DMS 273 (cell line): ENCODE measurements at regions not wholly inside any gene's neighbourhood (a gene's known extent, or its start where the extent isn't known, plus 50 kb on each side); places are given as distances from the start of the nearest gene placed in this dataset.

ENCODE experiments used
- DNase-seq: peaks from one replicate; lab custom pipeline; 2025; ENCODE audit not compliant: unreplicated experiment; lab: John Stamatoyannopoulos, UW

DNA sequence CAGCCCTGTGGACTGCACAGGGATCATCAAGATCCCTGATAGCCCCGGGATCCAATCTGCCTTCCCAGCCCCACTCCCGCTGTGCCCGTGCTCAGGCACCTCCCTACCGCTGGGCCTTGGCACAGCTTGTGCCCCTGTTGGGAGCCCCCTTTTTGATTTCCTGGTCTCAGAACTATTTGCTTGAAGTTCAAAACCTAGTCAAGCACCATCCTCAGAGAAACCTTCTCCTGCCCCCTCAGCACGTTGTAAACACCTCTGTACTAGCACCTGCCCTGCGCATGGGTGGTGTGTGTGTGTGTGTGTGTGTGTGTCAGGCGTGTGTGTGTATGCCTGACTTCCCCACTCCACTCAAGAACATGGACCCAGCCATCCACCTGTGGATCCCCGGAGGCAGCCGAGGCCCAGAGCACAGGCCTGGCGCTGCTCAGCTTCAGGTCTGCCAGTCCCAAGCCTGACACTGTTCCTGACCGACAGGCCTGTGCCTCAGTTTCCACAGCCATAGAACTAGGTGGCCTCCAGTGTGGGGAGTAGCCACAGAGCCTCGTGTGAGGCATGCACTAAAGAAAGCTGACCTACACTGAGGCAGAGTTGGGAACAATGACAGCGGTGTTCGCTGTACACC lies 65.5 kb downstream of the ADRA2C start:
- DNase-seq, result no peak

DNA sequence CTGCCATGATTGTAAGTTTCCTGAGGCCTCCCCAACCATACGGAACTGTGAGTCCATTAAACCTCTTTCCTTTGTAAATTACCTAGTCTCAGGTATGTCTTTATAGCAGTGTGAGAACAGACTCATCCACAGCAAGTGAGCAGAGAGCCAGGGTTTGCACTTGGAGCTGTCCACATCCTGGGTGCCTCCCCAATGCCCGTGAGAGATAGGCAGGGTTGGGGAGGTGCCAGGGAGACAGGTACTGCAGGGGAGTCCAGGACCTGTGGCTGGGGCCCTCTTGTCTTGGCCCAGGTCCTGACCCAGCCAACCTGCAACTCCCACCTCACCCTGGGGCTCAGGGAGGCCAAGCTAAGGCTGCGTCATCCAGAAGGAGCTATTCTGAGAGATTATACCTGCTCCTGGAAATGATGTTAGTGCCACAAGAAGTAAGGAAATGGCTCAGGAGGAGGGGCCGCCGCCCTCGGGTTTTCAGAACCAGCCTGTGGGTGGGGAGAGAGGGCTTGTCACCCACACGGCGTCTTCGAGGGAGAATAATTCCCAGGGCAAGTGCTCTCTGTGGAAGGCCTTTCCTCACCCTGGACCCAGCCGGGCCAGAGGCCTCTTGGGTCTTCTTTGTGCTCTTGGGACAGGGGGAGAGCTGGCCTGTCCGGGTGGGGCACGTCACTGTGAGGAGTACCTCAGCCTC lies 66.5 kb downstream of the ADRA2C start:
- DNase-seq, result no peak

DNA sequence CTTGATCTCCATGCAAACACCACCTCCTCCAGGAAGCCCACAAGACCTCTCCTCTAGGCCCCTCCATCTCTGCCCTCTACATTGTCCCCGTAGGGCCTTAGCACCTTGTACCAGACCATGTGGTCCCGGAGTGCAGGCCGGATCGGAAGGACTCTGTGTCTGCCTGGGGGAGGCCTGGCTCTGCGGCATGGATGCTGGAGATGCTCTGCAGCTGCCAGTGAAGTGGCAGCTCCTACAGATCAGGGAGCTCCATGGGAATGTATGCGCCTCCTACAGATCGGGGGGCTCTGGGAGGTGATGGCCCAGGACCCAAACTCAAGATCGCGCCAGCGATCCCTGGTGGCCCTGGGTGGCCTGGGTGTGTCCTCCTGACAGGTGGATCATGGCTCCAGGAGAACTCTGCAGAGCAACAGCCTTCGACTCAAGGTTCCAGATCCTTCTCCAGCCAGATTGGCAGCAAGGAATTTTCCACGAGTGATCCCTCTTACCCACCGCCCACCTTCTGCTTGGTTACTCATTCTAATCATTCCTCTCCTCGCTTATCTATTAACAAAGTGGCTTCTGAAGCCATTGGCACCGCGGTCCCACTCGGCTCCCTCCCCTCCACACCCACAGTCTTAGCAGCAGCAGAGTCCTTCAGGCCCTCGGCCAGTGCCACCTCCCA lies 67.3 kb downstream of the ADRA2C start:
- DNase-seq, result no peak

DNA sequence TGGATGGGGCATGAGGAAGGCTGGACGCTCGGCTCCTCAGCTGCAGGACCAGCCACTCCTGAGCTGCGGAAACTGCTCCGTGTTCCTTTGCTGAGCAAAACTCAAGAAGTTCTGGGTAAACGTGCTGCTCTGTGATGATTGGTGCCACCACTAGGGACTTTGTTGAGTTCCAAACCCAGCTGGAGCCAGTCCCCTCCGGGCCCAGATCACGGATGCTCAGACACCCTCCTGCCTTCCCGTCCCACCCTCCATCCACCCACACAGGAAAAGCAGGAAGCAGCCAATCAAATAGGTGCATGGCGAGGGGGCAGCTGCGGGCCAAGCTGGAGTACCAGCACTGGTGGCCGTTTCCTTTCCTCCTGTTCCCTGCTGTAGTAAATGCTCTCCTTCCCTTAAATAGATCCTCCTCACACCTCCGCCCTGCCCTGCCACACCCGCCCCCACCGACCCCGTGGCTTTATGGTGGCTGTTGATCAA lies 68.0 kb downstream of the ADRA2C start:
- no peak for DNase-seq

DNA sequence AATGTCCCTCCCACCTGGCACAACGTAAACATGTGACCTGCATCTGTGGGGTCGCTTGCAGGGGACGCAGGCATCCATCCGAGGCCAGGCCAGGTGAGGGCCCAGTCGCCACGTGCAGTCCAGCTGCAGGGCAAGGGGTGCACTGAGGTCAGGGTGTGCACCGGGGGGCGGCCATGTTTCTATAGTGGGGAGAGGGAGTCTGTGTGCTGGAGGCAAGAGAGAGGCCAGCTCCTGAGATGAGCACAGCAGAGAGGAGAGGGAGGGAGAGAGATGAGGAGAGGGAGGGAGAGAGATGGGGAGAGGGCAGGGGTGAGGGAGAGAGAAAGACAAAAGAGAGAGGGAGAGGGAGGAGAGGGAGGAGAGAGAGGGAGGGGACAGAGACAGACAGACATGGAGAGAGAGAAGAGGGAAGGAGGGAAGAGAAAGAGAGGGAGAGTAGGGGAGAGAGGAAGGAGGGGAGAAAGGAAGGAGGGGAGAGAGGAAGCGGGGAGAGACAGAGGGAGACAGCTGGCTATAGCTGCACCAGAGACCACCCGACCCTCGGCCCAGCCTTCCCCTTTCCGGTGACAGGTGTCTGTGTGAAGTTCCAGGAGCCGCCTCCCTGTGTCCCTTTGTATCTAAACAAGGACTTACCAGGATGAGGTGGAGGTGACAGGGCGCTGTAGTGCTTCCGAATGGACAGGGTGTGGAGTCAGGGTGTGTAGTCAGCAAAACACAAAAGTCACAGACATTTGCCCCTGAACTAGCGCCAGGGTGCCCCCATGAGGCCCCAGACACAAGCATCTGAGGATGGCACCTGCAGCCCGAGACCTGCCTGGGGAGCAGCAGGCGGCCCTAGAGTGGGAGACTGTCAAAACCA lies 68.7 kb downstream of the ADRA2C start:
- no peak for DNase-seq

DNA sequence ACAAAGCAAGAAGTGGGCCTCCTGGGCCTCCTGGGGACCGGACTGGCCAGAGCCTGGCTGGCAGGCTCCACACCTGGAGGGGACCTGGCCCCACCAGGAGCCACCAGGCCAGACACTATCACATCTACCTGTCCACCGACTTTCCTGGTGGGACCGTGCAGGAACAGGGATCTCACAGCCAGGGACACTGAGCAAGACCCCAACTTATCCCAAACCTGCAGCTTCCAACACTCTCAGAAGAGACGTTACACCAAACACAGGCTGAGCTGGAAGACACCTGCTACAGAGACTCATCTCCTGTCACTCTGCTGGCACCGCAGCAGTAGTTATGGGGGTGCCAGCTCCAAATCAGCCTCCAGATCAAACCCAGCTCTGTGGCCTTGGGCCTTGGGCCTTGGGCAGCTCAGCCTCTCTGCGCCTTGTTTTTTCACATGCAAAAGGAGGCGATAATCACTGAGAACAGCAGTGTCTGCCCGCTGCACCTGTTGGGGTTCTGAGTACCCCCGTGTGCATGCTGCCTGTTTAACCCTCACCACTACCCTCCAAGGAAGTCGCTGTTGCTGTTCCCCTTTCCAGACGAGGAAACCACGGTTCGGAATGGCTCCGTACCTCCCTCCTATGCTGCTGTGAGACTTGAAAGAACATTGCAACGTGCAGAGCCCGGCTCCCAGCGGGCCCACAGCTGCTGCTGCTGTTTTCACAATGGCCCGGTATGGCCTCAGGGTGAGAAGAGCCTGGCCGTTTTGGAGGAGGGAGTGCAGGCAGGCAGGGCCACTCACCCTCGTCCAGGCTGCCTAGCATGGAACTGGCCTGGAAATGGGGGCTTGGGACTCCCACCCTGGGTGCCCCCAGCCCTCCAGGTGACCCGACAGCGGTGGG lies 69.6 kb downstream of the ADRA2C start:
- no peak for DNase-seq

DNA sequence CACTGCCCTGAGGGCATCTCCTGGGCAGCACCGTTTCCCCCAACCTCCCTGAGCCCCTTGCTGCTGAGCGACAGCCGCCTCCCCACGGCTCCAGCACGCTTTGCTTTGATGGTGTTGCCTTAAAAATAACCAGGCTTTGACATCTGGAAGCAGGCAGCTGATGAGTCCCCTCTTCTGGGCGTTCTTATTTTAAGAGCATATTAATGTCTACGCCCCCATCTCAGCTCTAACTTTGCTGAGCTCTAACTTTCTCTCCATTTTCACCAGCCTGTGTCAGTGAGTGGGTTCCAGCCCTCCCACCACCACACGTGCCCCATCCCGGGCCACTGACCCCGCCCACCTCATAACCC lies 70.2 kb downstream of the ADRA2C start:
- DNase-seq, result no peak

DNA sequence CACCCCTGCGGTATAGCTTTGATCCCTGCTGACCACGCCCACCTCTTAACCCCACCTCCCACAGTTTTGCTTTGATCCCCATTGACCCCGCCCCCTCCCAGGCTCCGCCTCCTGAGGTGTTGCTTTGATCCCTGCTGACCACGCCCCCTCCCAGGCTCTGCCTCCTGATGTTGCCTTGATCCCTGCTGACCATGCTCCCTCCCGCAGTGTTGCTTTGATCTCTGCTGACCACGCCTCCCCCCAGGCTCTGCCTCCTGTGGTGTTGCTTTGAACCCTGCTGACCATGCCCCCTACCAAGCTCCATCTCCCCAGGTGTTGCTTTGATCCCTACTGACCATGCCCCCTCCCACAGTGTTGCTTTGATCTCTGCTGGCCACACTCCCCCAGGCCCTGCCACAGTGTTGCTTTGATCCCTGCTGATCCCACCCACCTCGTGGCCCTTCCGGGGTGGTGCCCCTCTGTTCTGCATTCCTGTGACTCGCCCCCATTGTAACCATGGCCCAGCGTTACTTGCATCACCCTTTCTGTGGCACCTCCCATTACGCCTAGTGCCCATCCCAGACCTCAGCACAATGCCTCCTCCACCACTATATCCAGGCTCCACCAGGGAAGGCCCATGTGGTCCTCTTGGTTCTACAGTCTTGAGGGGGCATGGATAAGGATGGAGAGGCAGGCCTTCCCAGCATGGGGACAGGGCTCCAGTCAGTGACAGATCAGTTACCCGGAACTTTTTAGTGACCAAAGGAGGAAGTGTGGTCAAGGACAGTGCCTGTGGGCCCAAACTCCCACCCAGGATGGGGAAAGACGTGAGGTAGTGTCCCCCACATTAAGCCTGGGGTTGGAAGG lies 70.8 kb downstream of the ADRA2C start:
- DNase-seq, result peak; percentile 23

DNA sequence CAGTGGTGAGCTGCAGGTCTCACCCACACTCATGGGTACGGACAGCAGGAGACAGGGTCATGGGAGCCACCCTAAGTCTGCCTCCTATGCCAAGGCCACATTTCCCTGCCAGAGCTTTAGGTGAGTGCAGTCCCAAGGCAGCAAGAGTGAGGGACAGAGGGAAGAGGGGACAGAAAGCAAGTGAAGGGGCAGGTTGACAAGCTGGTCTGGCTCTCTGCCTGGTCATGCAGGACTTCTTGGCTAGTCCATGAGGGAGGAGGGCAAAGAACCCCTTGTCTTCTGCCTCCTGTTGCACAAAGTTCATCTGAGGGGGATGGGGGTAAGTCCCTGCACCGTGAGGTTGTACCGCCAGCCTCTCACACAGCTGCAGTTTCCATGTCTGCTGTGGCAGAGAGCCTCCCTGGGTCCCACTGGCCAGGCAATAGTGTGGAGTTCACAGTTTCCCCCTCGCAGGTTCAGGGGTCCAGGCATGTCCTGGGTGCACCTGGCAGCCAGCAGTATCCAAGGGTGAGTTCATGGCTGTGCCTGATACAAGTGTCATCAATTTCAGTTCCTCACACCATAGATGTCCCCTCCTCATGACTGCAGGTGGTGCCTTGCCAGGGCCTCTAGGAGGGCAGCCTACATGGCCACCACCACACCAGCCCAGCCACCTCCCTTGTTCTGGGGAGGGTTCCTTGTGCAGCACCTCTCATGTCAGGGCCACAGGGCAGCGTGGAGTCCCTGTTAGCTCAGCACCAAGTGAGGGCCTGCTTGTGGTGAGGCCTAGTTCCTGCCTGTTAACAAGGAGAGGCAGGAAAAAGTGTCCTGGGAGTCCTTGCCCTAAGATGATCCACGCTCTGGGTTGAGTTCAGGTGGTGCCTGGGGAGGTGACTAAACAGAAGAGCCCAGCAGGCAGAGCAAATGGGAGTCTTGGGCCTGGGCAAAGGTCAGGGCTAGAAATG lies 72.5 kb downstream of the ADRA2C start:
- DNase-seq, result no peak

DNA sequence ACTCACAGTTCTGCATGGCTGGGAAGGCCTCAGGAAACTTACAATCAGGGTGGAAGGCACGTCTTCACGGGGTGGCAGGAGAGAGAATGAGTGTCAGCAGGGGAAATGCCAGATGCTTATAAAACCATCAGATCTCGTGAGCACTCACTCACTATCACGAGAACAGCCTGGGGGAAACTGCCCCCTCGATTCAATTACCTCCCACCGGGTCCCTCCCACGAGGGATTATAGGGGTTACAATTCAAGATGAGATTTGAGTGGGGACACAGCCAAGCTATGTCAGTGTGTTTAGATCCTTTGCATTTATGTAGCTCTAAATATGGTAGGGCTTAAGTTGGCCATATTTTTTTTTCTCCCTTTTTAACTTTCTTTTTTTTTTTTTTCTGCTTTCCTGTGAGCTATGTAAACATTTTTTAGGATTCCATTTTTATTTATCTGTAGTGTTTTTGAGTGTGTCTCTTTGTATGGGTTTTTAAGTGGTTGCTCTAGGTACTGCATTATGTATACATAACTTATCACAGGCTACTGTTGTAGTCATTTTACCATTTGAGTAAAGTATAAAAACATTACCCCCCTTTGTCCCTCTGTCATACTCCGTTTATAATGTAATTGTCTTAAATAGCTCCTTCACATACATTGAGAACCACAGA lies 79.0 kb downstream of the ADRA2C start:
- no peak for DNase-seq

DNA sequence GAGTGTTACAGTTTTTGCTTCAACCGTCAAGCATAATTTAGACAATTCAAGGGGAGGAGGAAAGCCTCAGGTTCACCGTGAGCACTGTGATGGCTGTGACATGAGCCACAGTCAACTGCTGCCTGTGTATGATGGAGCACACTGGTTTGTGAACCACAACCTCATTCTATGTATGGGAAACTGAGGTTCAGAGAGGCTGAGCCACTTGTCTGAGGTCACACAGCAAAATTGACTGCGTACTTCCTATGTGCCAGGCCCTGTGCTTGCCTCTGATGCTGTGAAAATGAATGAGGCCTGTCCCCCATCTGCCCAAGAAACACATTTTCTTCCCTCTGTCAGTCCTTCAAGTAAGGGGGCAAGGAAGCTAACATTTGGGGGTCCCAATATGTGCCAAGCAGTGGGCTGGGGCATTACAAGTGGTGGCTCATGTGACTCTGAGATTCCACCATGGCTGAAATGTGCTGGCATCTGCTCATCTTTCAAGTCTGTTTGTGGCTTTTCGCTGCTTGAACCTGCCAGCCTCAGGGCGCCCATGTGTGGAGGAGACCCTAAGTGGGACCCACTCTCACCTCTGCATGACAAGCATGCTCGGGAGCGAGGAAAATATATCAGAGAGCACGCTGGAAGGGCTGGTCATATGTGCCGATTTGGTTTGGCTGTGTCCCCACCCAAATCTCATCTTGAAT lies 79.7 kb downstream of the ADRA2C start:
- no peak for DNase-seq

DNA sequence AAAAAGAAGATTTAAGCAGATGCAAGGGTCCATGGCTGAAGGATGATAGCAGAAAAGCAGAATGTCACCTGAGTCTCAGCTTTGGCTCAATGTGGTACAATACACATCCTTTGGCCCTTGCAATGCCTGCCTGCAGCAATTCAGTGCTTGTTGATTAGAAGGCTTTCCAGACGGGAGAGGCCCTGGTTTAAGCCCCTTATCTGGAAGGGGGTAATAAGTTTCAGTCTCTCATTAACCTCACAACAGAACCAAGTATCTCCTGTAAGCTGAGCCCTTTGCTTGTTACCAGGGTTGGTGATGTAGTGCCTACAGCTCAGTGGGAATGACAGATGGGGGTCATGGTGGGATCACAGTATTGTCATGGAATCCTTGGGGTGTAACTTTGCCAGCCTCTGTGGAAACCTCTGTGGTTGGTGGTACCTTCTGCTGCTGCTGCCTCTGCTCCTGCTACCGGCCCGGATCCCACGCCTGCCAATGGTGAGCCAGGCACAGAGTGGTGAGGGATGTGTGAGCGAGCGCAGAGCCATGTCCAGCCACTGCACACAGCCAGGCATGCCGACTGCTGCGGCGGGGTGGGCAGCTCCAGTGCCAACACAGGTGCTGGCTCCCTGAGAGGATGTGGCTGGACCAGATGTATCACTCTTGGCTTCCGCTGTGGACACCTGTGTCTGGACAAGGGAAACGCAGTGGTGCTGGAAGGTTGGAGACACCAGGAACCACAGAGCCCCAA lies 81.2 kb downstream of the ADRA2C start:
- no peak for DNase-seq

DNA sequence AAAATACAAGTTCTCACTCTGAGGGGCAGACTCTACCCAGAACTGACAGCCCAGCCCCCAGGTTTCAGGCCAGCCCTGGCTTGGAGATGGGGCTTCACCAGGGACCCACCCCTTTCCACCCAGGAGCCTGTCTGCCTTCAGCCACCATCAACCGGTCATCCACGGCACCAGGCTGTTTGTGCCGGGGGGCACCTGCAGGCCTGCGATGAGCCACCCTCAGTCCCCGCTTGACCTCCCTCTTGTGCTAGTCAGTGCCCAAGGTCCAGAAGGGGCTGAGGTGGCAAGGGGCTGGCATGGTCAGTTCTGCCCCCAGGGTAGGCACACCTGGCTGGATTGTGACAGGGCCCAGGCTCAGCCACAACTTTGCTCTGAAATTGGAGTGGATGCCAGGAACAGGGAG lies 82.1 kb downstream of the ADRA2C start:
- DNase-seq, result no peak

DNA sequence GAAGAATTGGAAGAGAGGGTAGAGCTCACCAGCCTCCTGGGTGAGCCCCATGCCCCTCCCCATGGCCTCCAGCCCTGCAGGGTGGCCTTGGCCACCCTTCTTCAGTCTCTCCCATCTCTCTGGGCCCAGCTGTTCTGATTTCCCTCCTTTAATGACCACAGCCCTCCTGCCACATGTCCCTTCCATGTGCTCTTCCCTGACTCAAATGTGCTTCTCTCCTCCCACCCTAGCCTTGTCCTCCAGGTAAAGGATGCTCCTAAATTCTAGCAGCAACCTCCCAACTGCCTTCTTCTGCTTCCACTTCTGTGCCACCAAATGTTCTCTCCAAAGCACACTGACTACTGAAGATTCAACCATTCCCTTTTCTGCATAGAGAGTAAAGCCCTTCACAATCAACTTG lies 83.0 kb downstream of the ADRA2C start:
- DNase-seq, result no peak

DNA sequence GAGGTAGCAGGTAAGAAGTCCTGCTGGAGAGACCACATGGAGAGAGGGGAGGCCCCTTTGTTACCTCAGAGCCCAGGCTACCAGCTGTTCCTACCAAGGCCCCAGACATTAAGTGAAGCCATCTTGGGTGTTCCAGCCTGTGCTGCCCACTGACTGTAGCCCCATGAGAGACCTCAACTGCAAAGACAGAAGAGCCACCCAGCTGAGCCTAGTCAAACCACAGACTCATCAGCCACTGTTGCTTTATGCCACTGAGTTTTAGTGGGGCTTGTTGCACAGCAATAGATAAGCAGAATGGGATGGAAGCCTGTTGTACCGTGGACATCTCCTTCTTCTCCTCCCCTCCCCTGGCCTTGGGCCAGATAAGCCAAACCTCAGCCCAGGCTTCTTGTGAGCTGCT lies 83.9 kb downstream of the ADRA2C start:
- no peak for DNase-seq

DNA sequence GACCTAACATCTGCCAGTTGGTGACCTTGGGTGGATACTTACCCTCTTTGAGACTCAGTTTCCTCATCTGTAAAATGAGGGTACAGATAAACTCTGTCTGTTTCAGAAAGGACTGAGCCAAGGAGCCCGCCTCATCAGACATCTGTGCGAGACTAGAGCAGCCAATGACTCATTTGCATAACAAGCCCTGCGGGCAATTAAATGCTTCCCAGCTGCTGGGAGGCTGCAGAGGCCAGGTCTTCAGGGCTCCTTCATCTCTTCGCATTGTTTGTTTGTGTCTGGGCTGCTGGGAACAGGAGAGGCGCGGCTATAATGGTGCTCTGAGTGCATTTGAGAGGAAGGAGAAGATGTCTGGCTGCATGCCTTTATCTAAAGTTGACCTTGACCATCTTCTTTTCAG lies 85.0 kb downstream of the ADRA2C start:
- DNase-seq, result peak; percentile 68

DNA sequence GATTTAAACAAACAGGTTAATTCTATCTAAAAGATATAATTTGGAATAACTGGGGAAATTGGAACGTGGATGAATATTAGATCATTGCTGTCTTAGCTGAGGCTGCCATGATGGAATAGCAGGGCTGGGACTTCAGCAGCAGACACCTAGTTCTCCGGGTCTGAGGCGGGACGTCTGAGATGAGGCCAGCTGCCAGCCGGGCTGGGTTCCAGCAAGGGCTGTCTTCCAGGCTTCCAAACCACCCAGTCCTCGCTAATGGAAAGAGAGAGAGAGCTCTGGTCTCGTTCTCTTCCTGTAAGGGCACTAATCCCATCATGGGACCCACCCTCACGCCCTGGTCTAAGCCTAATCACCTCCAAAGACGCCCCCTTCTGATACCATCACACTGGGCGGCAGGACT lies 85.7 kb downstream of the ADRA2C start:
- DNase-seq, result peak; percentile 83
